HG03565 (cell line): ENCODE measurements at regions not wholly inside any gene's neighbourhood (a gene's known extent, or its start where the extent isn't known, plus 50 kb on each side); places are given as distances from the start of the nearest gene placed in this dataset.
"Not testable (repeated sequence)": the region's sequence is repeated elsewhere in the genome, so short reads cannot be mapped to it uniquely, and the experiment has no call there.

Experiments used
- ATAC-seq: cut with Tn5 transposase; IDR thresholded peaks from one replicate; pipeline ENCODE4 v1.9.1; 2021; ENCODE audit warnings: mild to moderate bottlenecking, moderate library complexity; ENCODE audit not compliant: unreplicated experiment

DNA sequence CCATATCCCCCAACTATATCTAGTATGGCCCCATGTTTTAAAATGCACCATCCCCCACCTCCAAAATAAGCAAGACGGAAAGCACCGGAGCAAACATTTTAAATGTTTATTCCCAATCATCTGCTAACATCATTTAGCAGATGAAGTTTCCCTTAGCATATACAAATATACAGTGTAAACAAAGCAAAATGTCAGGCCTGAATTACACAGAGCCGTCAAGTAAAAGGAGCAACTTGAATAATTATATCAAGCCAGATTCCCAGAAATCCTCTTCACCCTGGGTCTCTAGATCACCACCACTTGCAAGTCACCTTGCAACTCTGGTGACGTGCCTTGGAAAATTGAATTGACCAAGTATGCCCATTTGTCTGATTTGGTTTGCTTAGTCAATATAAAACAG, 91.6 kb upstream of the COL1A2 start:
- no peak for ATAC-seq

DNA sequence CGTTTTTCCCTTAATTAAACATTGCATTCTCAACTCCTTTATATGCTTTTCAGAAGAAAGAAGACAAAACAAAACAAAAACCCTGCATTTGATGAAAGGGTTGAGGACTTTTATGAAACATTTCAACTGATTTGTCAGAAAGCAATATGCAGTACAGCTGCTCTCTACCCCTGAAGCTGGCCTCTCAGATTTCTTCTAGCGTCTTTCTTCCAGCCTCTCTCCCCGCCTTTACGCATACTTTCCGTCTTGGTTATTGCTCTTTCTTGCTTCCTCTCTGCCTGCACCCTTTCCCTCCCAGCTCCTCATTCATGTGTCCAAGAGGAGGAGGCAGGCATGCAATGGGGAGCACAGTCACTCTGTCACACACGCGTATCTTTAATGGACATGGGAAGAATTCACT, 91.0 kb upstream of the COL1A2 start:
- no peak for ATAC-seq

DNA sequence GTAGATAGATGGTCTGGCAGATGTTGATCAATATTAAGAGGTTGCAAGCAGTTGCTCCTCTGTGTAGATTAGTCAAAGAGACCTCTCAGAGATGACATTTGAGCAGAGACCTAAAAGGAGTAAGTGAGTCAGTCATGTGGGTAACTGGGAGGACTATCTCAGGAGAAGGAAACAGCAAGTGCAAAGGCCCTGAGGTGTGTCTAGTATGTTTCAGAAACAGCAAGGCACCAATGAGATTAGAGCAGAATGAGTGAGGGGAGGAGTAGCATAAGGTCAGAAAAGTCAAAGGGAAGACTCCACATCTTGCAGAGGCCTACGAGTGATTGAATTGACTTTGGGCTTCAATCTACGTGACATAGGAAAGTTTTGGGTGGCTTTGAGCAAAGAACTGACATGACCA, 89.8 kb upstream of the COL1A2 start:
- no peak for ATAC-seq

DNA sequence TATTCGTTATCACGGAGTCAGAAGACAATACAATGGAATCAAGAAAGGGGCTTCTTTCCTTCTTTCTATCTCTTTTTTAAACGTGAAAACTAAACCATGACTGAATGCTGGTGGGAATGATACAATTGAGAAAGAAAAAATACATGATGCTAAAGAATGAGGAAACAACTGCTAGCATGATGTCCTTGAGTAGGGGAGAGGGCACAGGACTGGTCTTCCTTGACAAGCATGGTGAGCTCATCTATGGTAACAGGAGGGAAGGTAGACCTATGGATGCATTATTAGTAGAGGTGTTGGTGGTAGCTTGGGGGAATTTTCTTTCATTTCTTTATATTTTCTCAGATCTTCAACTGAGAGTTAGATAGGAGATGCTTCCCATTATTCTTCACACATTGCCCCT, 88.9 kb upstream of the COL1A2 start:
- no peak for ATAC-seq

DNA sequence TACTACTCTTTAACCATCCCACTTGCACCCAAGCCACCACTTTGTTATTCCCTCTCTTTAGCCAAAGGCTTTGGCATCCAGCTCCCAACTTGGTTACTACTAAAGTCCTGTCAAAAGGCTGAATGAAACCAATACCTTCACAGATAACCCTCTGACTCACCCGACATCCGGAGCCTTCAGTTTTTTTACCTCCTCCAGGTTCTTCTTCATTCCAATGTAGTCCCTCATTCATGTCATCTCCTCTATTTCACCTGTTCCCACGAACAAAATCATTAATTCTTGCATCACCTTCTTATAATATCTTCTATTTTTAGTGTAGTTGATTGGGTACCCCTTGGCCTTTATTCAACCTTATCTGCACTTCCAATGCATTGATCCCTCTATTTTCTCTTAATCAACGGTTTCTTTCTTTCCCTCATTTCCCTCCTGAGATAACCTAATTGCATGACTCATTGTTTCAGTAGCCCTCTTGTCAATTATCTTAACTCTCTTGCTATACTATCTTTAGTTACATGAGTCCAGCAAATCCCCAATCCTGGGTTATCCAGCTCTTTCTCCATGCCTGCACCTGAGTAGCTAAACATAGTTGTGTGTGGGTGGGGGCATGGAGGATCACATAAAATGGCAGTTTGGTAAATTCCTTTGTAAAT, 87.2 kb upstream of the COL1A2 start:
- ATAC-seq, result no peak

DNA sequence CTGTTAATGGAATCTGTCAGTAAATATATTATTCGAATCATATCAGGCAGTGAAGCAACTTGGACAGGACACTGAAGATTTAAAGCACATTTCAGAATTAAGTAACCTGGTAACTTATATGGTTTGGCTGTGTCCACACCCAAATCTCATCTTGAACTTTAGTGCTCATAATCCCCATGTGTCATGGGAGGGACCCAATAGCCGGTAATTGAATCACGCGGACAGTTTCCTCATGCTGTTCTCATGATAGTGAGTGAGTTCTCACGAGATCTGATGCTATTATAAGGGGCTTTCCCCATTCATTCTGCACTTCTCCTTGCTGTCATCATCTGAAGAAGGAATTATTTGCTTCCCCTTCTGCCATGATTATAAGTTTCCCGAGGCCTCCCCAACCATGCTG, 83.2 kb upstream of the COL1A2 start:
- ATAC-seq, result no peak

DNA sequence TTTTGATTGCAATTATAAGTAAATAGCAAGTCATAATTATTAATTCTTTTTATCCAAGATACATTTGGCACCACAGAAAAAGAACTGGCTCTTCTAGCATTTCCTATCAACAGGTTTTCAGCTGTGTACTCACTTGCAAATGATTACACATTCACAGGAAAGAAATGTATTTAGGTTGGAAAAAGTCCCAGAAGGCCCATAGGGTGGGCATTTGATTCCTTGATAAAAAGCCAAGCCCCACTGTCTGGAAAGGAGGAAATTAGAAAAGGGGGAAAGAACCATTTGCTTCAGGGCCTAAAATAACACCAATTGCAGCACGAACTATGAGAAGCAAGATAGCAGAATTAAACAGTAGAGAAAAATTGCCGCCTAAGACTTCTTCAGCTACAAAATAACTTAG, 80.8 kb upstream of the COL1A2 start:
- no peak for ATAC-seq

DNA sequence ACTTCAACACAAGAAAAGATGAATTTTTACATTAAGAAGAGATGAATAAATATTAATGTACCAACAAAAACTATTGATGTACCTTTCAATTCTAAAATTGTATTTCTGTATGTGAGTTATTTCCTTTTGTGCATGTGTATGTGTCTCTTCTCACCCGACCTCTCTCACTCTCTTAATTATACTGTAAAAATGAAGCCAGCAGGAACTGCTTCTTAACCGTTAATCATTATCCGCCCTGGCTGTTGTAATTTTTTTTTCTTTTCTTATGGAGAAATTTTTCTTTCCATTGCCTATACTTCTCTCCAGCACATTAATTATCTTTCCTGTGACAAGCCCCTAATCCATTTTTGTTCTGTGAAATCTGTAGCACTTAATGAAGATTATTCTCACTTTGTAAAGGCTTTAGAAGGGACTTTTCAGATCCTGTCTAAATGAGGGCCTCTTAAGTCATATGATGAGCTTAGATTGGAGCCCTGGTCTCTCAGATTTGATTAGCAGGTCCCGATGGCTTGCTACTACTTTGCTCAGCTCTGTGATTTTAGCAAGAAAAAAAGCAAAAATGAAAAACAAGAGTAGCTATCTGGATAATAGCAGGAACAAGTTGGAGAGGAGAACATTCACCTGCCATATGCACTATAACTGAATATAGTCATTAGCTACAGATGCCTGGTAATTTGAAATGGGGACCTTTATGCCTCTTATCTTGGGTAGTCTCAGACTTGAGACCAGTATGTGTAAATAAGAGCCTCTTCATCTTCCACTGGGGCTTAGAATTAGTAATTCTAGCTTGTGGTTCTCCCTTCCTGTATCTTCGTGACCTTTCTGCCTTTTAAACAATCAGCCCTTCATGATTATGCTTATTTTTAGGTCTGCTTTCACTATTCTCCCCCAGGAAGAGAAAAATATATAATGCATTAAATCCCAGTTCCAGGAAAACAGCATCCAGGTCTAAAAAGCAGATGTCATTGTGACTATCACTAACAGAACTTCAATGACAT, 80.0 kb upstream of the COL1A2 start:
- ATAC-seq, result no peak

DNA sequence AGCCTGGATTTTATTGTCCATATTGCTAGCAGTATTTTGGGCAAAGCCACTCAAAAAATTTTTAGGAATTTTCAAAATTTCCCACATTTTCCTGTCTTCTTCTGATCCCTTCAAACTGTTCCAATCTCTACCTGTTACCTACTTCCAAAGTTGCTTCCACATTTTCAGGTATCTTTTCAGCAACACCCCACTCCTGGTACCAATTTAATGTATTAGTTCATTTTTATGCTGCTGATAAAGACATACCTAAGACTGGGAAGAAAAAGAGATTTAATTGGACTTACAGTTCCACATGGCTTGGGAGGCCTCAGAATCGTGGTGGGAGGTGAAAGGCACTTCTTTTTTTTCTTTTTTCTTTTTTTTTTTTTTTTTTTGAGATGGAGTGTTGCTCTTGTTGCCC, 73.6 kb upstream of the COL1A2 start:
- ATAC-seq, result not testable (repeated sequence)

DNA sequence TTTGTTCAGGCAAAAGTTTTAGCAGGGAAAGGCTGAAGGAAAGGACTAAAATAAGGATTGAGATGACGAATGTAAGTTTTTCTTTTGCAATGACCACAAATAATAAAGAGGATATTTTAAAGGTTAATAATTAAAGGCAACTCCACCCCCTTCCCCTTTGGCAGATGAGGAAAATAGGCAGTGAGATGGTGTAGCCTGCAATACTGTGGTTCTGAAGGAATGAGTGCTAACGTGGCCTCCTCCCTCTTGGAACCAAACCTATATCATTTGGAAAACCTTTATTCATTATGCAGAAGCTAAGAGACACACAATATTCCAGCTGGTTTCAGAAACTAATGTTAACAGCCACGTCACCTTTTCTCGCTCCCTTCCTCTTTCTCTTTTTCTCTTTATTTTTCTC, 70.9 kb upstream of the COL1A2 start:
- ATAC-seq, result no peak

DNA sequence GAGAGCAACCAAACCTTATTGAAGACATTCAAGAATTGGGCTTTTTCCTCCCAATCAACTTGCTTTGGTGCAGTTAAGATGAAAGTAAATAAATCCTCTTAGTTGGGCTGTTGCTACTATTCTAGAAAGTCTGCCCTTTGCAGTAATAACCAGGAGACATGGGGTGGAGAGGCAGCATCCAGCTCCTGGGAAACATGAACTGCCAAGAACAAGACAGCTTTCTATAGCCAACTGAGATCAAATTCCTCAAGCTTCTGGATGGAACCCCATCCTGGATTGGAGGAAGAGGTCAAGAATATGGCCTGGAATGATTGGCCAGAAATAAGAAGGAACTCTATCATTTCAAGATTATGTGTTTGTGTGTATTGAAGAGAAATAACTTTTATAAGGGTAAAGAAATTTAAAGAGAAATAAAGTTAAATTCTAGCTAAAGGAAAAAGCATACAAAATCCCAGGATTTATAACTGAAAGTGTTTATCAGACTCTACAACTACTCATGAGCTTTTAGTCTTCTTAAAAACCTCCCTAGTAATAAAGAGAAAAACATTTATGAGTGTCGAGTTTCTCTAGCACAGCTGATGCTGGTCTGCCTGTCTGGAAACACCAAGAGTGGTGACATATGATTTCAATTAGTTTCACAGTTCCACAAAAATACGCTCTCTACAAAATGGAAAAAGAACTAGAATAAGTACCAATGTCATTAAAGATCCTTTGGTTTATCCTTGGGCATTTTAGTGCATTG, 70.1 kb upstream of the COL1A2 start:
- ATAC-seq, result no peak

DNA sequence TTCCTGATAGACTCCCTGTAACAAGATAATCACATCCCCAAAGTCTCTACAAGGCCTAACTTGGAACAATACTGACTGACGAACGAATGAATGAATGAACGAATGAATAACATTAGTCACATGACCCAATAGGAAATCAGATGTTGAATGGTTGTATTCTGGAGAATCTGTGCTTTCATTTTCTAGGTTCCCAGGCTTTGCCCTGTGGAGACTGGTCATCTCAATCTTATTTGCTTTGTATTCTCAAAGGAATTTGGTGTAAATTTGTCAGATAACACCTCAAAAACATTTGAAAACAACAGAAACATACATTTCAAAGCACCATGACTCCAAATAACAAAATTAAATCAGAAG, 69.6 kb upstream of the COL1A2 start:
- no peak for ATAC-seq

DNA sequence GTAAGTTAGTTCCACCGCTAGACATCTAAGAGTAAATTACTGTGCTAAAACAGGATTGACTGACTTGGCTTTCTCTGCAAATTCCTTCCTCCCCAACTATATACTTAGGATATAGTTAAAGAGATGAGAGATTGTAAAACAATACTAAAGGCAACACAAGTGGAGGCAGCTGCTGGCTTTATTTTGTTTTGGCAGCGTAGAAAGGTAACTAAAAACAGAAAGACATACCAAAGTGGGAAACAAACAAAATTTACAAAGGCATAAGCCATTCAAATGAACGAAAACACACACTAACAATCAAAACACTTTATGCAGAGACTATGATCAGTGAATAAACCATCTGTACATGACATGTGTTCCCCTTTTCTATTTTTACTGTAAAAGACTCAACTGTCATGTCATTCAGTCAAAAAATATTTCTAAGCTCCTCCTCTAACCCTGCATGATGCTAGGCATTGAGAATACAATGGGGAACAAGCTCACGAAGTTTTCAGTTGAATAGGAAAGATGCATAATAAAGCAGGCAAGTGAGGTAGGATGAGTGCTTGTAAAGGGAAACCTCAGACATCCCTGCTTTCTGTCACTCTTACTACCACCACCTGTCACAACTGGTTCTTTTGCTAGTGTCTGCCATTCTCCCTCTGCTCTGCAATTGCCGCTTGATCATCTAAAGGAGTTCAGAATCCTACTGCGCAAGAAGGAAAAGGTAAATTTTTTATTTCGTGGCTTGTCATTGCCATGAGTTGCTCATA, 64.2 kb upstream of the COL1A2 start:
- ATAC-seq, result no peak

DNA sequence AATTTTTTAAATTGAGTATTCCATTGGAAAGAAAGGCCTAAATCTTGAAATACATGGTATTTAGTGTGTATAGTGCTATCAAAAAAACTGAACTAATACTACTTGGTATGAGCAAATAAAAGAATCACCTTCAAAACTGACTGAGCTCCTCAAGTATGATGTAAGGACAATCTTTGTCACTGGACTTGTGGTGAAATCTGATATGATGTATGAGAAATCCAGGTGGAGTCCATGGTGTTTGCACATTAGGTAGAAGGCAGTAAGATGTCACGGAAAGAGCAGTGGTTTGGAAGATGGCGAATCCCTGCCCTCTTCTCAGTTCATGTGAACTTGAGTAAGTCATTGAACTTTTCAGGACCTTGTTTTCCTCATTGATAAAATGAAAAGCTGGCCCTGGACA, 62.1 kb upstream of the COL1A2 start:
- ATAC-seq, result no peak

DNA sequence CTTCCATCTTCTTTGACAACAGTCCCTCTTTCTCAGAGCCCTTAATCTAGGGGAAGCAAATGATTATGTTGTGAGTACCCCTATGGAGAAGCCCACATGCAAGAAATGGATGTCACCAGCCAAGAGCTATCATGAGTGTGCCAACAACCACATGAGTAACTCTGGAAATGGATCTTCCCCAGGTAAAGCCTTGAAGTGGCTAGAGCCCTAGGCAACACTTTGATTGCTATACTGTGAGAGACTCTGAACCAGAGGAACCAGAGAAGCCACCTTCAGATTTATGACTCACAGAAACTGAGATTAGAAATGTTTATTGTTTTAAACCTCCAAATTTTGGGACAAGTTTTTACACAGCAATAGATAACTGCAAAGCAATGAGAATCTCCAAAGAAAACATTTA, 60.9 kb upstream of the COL1A2 start:
- ATAC-seq, result no peak

DNA sequence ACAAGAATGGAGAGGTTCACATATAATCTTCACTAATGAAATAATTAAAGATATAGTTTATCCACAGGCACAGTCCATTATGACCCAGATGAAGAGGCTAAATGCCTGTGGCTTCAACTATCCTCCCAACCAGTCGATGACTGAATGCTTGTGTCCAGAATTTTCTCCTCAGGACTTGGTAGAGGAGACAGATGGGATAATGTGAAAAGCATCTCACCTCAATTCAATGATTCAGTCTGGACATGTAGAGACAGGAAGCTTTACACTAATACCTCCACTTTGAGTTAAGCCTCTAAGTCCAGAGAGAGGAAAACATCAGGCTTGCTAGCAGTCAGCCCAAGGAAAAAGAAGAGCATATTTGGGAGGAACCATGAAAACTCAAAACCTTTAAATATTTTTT, 59.1 kb upstream of the COL1A2 start:
- no peak for ATAC-seq

DNA sequence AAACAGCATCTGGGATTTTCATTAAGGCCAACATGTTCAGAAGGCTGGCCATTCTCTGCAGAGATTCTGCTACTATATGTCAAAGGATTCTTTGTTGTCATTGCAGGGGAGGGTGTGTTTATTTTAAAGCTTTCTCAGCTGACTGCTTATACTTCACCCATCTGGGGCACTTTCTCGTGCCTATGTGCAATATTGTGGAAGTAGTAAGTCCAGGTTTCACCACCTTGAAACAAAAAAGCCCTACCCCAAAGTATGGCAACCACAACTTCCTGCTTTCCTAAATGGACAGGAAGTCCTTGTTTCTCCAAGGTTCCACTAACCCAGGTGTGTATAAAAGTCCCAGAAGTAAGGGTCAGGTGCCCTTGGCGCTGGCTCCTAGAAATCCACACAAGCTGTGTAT, 58.7 kb upstream of the COL1A2 start:
- ATAC-seq, result no peak

DNA sequence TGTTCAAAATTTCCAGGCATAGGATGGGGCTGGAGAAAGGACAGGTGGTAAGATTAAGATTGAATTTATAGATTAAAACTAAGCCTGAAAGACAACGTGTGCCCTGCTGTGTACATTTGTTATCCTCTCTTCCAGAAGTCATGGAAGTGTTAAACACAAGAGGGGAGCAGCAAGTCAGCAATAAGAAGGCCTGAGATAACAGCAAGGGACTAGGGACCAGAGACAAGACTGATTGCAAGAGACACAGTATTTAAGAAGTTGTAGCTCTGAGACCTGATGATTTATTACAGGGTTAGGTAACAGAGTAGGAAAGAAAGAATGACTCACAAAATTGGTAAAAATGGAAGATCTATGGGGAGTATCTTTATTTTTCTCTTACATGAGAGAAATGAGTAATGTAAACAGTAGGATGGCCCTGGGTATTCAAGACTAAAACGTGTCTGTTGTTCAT, 55.7 kb upstream of the COL1A2 start:
- ATAC-seq, result no peak

DNA sequence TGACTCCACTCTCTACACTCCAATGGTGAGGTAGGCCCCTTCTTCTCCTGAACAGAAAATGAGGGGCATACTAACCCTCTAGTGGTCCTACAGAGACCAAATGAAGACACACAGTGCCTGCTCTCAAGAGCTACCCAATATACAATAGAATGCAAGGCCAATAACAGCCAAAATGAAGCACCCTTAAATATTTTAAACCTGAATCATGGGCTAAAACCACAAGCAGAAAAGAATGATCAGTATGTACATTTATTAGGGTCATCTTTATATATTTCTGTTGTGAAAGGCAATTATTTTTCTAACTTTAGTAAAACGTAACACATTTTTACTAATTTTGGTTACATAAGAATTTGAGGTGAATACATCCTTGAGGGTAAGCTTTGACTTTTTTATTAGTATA, 49.9 kb upstream of the COL1A2 start:
- no peak for ATAC-seq
